HEK293 (cell line): ENCODE measurements at regions not wholly inside any gene's neighbourhood (a gene's known extent, or its start where the extent isn't known, plus 50 kb on each side); places are given as distances from the start of the nearest gene placed in this dataset.

Experiments
- CTCF ChIA-PET: fragments of 350-600 bp; formaldehyde crosslinking; extraction: SDS; loops from one replicate; lab custom pipeline; 2021; ENCODE audit warnings: antibody characterized with exemption; lab: Yijun Ruan, JAX
- POLR2A ChIA-PET: fragments of 300-600 bp; formaldehyde crosslinking; extraction: SDS; loops from one replicate; lab custom pipeline; 2020; ENCODE audit warnings: antibody characterized with exemption, inconsistent platforms; lab: Yijun Ruan, JAX
- H3K27ac ChIP-seq: fragments of 200-500 bp; sonication (Bioruptor generic); 2 replicates; pipeline ENCODE4 v1.5.1; 2014; ENCODE audit warnings: low read depth, low read length, control low read depth, inconsistent platforms; ENCODE audit errors: extremely low read depth
- H3K36me3 ChIP-seq, 2 experiments: fragments of 200-500 bp in 1 of 2; sonication (Bioruptor generic) in 1 of 2; 1 replicate in 1 of 2; 2 replicates in 1 of 2; pipeline ENCODE4 v1.5.1; 2014 to 2017; ENCODE audit warnings: inconsistent platforms in 2 of 2, low read length in 2 of 2; ENCODE audit not compliant: control insufficient read depth in 2 of 2, insufficient read depth in 1 of 2
- H3K4me1 ChIP-seq: fragments of 200-500 bp; sonication (Bioruptor generic); 2 replicates; pipeline ENCODE4 v1.5.1; 2014; ENCODE audit warnings: mild to moderate bottlenecking, low read length, inconsistent platforms; ENCODE audit not compliant: control insufficient read depth, insufficient read depth
- H3K4me3 ChIP-seq: 2 replicates; pipeline ENCODE4 v1.5.1; 2011; ENCODE audit warnings: low read depth, mild to moderate bottlenecking, control low read depth, low read length, moderate library complexity
- H3K9me3 ChIP-seq: fragments of 200-500 bp; sonication (Bioruptor generic); 2 replicates; pipeline ENCODE4 v1.5.1; 2014; ENCODE audit warnings: low read depth, low read length, inconsistent platforms; ENCODE audit not compliant: control insufficient read depth, insufficient read depth
- BCL11A ChIP-seq: fragments of 450-650 bp; formaldehyde crosslinking; IDR thresholded peaks from 2 replicates; pipeline ENCODE4 v1.5.1; 2016; ENCODE audit warnings: low read depth, missing biosample characterization, missing genetic modification characterization
- FEZF1 ChIP-seq: fragments of 450-650 bp; formaldehyde crosslinking; IDR thresholded peaks from 2 replicates; pipeline ENCODE4 v1.5.1; 2016; ENCODE audit warnings: missing biosample characterization, missing genetic modification characterization
- GFI1B ChIP-seq: fragments of 450-650 bp; formaldehyde crosslinking; IDR thresholded peaks from 2 replicates; pipeline ENCODE4 v1.5.1; 2016; ENCODE audit warnings: missing biosample characterization, missing genetic modification characterization
- KLF10 ChIP-seq: fragments of 450-650 bp; IDR thresholded peaks from 2 replicates; pipeline ENCODE4 v1.5.1; 2018; ENCODE audit warnings: missing biosample characterization, mild to moderate bottlenecking, missing genetic modification characterization
- ZNF157 ChIP-seq: fragments of 450-650 bp; formaldehyde crosslinking; IDR thresholded peaks from 2 replicates; pipeline ENCODE4 v1.5.1; 2016; ENCODE audit warnings: missing biosample characterization, missing genetic modification characterization
- ZNF174 ChIP-seq: fragments of 450-650 bp; formaldehyde crosslinking; IDR thresholded peaks from 2 replicates; pipeline ENCODE4 v1.5.0; 2017; ENCODE audit warnings: missing biosample characterization, mild to moderate bottlenecking, missing genetic modification characterization
- ZNF266 ChIP-seq: fragments of 450-650 bp; formaldehyde crosslinking; IDR thresholded peaks from 2 replicates; pipeline ENCODE4 v1.5.1; 2016; ENCODE audit warnings: missing biosample characterization, missing genetic modification characterization, low read depth
- ZNF292 ChIP-seq: fragments of 450-650 bp; formaldehyde crosslinking; IDR thresholded peaks from 2 replicates; pipeline ENCODE4 v1.5.1; 2016; ENCODE audit warnings: low read depth, missing biosample characterization, missing genetic modification characterization, borderline replicate concordance
- ZNF561 ChIP-seq: fragments of 450-650 bp; IDR thresholded peaks from 2 replicates; pipeline ENCODE4 v1.5.1; 2018; ENCODE audit warnings: missing biosample characterization, missing genetic modification characterization, borderline replicate concordance
- ZNF596 ChIP-seq: fragments of 450-650 bp; IDR thresholded peaks from 2 replicates; pipeline ENCODE4 v1.5.0; 2018; ENCODE audit warnings: missing biosample characterization, mild to moderate bottlenecking, missing genetic modification characterization, moderate library complexity
- ZNF626 ChIP-seq: fragments of 450-650 bp; sonication (Bioruptor Pico); formaldehyde crosslinking; IDR thresholded peaks from 2 replicates; pipeline ENCODE4 v1.5.1; 2018; ENCODE audit warnings: missing biosample characterization, missing genetic modification characterization, inconsistent platforms
- ZNF843 ChIP-seq: fragments of 450-650 bp; formaldehyde crosslinking; IDR thresholded peaks from 2 replicates; pipeline ENCODE4 v1.5.1; 2016; ENCODE audit warnings: missing biosample characterization, missing genetic modification characterization
- ZSCAN16 ChIP-seq: fragments of 450-650 bp; formaldehyde crosslinking; IDR thresholded peaks from 2 replicates; pipeline ENCODE4 v1.5.1; 2016; ENCODE audit warnings: missing biosample characterization, missing genetic modification characterization
- TF ChIP-seq, protein P1 (sequence below): fragments of 450-650 bp; formaldehyde crosslinking; IDR thresholded peaks from 2 replicates; pipeline ENCODE4 v1.5.1; 2016; ENCODE audit warnings: missing biosample characterization, missing genetic modification characterization
- TF ChIP-seq, protein P2 (sequence below): fragments of 450-650 bp; formaldehyde crosslinking; IDR thresholded peaks from 2 replicates; pipeline ENCODE4 v1.5.1; 2016; ENCODE audit warnings: missing biosample characterization, missing genetic modification characterization
- TF ChIP-seq, protein P3 (sequence below): fragments of 450-650 bp; formaldehyde crosslinking; IDR thresholded peaks from 2 replicates; pipeline ENCODE4 v1.5.1; 2017; ENCODE audit warnings: missing biosample characterization, mild to moderate bottlenecking, missing genetic modification characterization, moderate library complexity
- TF ChIP-seq, protein P4 (sequence below): fragments of 450-650 bp; formaldehyde crosslinking; IDR thresholded peaks from 2 replicates; pipeline ENCODE4 v1.5.1; 2017; ENCODE audit warnings: missing biosample characterization, missing genetic modification characterization
- TF ChIP-seq, protein P5 (sequence below): fragments of 450-650 bp; IDR thresholded peaks from 2 replicates; pipeline ENCODE4 v1.5.1; 2018; ENCODE audit warnings: missing biosample characterization, missing genetic modification characterization
- TF ChIP-seq, protein P6 (sequence below): fragments of 450-650 bp; formaldehyde crosslinking; IDR thresholded peaks from 2 replicates; pipeline ENCODE4 v1.5.1; 2016; ENCODE audit warnings: missing biosample characterization, missing genetic modification characterization

DNA sequence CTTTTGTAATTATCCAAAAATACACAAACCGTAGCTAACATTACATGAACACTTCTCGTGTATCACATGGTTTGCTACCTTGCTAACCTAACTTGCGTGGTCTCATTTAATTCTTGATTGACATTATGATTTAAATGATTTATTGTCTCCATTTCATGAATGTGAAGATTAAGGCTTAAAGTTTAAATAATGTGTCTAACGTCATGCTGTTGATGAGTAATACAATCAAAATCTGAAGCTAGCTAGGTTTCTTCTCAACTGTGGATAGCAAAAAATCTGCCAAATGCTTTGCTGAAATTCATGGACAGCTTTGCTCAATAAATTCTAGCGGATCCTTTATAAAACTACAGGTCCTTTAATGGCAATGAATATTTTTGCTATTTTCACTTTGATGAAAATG lies 274.1 kb upstream of the MC4R start:
- TF ChIP-seq ZNF626 (tag by site-specific recombination) (no peak), KLF10 (tag by site-specific recombination) (no peak), ZSCAN16 (tag by site-specific recombination) (no peak), ZNF561 (tag by site-specific recombination) (no peak), ZNF843 (no peak)
- TF ChIP-seq, protein P1, sequence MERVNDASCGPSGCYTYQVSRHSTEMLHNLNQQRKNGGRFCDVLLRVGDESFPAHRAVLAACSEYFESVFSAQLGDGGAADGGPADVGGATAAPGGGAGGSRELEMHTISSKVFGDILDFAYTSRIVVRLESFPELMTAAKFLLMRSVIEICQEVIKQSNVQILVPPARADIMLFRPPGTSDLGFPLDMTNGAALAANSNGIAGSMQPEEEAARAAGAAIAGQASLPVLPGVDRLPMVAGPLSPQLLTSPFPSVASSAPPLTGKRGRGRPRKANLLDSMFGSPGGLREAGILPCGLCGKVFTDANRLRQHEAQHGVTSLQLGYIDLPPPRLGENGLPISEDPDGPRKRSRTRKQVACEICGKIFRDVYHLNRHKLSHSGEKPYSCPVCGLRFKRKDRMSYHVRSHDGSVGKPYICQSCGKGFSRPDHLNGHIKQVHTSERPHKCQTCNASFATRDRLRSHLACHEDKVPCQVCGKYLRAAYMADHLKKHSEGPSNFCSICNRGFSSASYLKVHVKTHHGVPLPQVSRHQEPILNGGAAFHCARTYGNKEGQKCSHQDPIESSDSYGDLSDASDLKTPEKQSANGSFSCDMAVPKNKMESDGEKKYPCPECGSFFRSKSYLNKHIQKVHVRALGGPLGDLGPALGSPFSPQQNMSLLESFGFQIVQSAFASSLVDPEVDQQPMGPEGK (tag by site-specific recombination): no peak
- TF ChIP-seq, protein P2, sequence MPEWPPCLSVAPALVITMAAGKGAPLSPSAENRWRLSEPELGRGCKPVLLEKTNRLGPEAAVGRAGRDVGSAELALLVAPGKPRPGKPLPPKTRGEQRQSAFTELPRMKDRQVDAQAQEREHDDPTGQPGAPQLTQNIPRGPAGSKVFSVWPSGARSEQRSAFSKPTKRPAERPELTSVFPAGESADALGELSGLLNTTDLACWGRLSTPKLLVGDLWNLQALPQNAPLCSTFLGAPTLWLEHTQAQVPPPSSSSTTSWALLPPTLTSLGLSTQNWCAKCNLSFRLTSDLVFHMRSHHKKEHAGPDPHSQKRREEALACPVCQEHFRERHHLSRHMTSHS (tag by site-specific recombination): no peak
- no peak overlapping the region for H3K27ac ChIP-seq
- ChIA-PET CTCF (interaction anchor here (0.8 kb wide), 1 partner anchor 209 kb away, joined by 3 read pairs; no protein-coding TSS in a partner anchor), POLR2A (no interaction called here)
- no peaks in the 10 kb centered on the region for H3K9me3 ChIP-seq
- H3K36me3 ChIP-seq: no peaks in the 10 kb centered on the region
- no peak overlapping the region for H3K4me3 ChIP-seq
- H3K4me1 ChIP-seq: no peaks in the 10 kb centered on the region

DNA sequence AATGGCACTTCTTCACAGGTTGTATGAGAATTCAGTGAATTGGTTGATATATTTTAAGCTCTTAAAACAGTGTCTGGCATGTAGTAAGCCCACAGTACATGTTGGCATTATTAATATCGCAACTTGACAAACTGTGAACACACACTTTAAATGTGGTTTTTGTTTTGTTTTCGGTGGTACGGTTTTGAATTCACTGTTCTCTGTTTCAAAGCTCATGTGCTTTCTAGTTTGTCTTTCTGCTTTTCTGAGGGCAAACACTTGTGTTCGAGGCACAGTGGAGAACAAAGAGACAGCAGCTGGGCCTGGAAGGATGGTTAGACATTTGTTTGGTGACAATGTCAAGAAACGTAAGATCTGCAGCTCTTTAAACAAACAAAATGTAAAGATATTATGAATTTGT lies 276.5 kb upstream of the MC4R start:
- Histone ChIP-seq H3K36me3 (no peaks in the 10 kb centered on the region), H3K27ac (no peak overlapping the region), H3K4me1 (no peaks in the 10 kb centered on the region), H3K9me3 (no peaks in the 10 kb centered on the region), H3K4me3 (no peak overlapping the region)
- ChIA-PET CTCF (interaction anchor here (0.8 kb wide), 1 partner anchor 661 kb away, joined by 3 read pairs; no protein-coding TSS in a partner anchor), POLR2A (no interaction called here)
- TF ChIP-seq ZNF157 (tag by site-specific recombination) (no peak), ZNF174 (tag by site-specific recombination) (no peak), BCL11A (no peak)
- TF ChIP-seq, protein P3, sequence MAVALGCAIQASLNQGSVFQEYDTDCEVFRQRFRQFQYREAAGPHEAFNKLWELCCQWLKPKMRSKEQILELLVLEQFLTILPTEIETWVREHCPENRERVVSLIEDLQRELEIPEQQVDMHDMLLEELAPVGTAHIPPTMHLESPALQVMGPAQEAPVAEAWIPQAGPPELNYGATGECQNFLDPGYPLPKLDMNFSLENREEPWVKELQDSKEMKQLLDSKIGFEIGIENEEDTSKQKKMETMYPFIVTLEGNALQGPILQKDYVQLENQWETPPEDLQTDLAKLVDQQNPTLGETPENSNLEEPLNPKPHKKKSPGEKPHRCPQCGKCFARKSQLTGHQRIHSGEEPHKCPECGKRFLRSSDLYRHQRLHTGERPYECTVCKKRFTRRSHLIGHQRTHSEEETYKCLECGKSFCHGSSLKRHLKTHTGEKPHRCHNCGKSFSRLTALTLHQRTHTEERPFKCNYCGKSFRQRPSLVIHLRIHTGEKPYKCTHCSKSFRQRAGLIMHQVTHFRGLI (tag by site-specific recombination): no peak

DNA sequence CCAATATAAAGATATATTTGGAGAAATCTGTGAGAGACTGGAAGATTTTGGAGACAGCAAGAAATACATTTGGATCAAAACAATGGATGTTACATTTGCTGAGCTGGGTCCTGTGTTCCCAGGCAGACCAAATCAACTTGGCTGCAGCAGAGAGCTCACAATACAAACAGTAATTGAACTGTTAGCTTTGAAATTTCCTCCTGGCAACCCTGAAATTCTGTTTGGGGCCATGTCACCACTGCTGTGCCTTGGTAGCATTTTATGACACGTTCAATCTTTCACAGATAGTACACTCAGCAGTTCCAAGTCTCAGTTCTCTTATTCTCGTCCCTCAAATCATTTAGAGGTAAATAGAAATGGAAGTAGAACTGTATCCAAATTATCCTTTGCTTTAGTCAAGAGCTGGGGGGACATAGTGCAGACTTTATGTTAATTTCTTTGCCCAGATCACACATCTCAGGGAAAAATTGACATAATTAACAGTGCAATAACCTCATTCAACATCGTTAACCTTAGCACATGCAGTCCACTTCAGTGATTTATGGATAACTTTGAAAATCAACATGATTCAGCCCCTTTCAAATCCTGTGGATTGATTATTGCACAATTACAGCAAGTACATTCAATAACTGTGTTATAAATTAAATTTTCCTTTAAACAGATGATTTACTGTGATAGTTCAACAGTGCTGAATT lies 277.4 kb upstream of the MC4R start:
- CTCF ChIA-PET: interaction anchor here (0.8 kb wide), 1 partner anchor 662 kb away, joined by 3 read pairs; no protein-coding TSS in a partner anchor
- TF ChIP-seq, protein P4, sequence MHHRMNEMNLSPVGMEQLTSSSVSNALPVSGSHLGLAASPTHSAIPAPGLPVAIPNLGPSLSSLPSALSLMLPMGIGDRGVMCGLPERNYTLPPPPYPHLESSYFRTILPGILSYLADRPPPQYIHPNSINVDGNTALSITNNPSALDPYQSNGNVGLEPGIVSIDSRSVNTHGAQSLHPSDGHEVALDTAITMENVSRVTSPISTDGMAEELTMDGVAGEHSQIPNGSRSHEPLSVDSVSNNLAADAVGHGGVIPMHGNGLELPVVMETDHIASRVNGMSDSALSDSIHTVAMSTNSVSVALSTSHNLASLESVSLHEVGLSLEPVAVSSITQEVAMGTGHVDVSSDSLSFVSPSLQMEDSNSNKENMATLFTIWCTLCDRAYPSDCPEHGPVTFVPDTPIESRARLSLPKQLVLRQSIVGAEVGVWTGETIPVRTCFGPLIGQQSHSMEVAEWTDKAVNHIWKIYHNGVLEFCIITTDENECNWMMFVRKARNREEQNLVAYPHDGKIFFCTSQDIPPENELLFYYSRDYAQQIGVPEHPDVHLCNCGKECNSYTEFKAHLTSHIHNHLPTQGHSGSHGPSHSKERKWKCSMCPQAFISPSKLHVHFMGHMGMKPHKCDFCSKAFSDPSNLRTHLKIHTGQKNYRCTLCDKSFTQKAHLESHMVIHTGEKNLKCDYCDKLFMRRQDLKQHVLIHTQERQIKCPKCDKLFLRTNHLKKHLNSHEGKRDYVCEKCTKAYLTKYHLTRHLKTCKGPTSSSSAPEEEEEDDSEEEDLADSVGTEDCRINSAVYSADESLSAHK (tag by site-specific recombination): no peak
- TF ChIP-seq, protein P5, sequence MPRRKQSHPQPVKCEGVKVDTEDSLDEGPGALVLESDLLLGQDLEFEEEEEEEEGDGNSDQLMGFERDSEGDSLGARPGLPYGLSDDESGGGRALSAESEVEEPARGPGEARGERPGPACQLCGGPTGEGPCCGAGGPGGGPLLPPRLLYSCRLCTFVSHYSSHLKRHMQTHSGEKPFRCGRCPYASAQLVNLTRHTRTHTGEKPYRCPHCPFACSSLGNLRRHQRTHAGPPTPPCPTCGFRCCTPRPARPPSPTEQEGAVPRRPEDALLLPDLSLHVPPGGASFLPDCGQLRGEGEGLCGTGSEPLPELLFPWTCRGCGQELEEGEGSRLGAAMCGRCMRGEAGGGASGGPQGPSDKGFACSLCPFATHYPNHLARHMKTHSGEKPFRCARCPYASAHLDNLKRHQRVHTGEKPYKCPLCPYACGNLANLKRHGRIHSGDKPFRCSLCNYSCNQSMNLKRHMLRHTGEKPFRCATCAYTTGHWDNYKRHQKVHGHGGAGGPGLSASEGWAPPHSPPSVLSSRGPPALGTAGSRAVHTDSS (tag by site-specific recombination): no peak
- no peak for TF ChIP-seq ZNF596 (tag by site-specific recombination)
- TF ChIP-seq ZNF157 (tag by site-specific recombination): no peak
- TF ChIP-seq ZNF266: no peak
- no peak for TF ChIP-seq GFI1B (tag by site-specific recombination)
- TF ChIP-seq, protein P6, sequence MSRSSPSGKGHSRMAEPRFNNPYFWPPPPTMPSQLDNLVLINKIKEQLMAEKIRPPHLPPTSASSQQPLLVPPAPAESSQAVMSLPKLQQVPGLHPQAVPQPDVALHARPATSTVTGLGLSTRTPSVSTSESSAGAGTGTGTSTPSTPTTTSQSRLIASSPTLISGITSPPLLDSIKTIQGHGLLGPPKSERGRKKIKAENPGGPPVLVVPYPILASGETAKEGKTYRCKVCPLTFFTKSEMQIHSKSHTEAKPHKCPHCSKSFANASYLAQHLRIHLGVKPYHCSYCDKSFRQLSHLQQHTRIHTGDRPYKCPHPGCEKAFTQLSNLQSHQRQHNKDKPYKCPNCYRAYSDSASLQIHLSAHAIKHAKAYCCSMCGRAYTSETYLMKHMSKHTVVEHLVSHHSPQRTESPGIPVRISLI (tag by site-specific recombination): no peak
- TF ChIP-seq ZNF292 (tag by site-specific recombination): no peak
- no peak for TF ChIP-seq FEZF1

More for the DNA sequence above, 277.4 kb upstream of the MC4R start:
- POLR2A ChIA-PET: no interaction called here
- H3K4me3 ChIP-seq: no peak overlapping the region
- no peaks in the 10 kb centered on the region for H3K4me1 ChIP-seq
- H3K27ac ChIP-seq: no peak overlapping the region
- H3K9me3 ChIP-seq: no peaks in the 10 kb centered on the region
- no peaks in the 10 kb centered on the region for H3K36me3 ChIP-seq
